Left lung (tissue), 4 donors: ENCODE measurements at regions not wholly inside any gene's neighbourhood (a gene's known extent, or its start where the extent isn't known, plus 50 kb on each side); places are given as distances from the start of the nearest gene placed in this dataset.

Experiments
- ATAC-seq: fragments of 200-7000 bp; cut with Tn5 transposase; one replicate; pipeline ENCODE4 v1.9.1; 2020; ENCODE audit warnings: moderate library complexity
- DNase-seq, 4 donors: peaks; one replicate each; pipeline ENCODE4 v3.0.0-alpha.2; 2013 to 2020
- H3K27ac ChIP-seq, 2 donors: fragments of 200-600 bp; sonication (generic) in 1 of 2; one replicate each; pipeline versions ENCODE4 v1.5.0 to v1.8.0; 2020 to 2021
- H3K27me3 ChIP-seq, 2 donors: fragments of 200-600 bp; sonication (generic) in 1 of 2; one replicate each; pipeline versions ENCODE4 v1.5.0 to v1.8.0; 2020 to 2021
- H3K36me3 ChIP-seq, 2 donors: fragments of 200-600 bp; sonication (generic) in 1 of 2; one replicate each; pipeline versions ENCODE4 v1.5.0 to v1.8.0; 2020 to 2021
- H3K4me1 ChIP-seq, 2 donors: fragments of 200-600 bp; one replicate each; pipeline ENCODE4 v1.8.0; 2021
- H3K4me3 ChIP-seq, 2 donors: fragments of 200-600 bp; sonication (generic) in 1 of 2; one replicate each; pipeline versions ENCODE4 v1.5.0 to v1.8.0; 2020 to 2021; ENCODE audit warnings: mild to moderate bottlenecking in 1 of 2
- H3K9me3 ChIP-seq, 2 donors: fragments of 200-600 bp; sonication (generic) in 1 of 2; one replicate each; pipeline versions ENCODE4 v1.5.0 to v1.8.0; 2020 to 2021
- CTCF ChIP-seq, 2 donors: fragments of 200-600 bp; sonication (generic) in 1 of 2; IDR thresholded peaks; one replicate each; pipeline versions ENCODE4 v1.5.0 to v1.8.0; 2021; ENCODE audit warnings: antibody characterized with exemption in 2 of 2
- intact Hi-C, 2 donors: fragments of 100-400 bp; cut with DNase I; formaldehyde crosslinking; loops; one replicate each; pipeline versions ENCODE4 v1.11.2 to v1.14.2; 2022
- donor health status: DM: no; HTN: yes; CAD: no.
- donor health status: DM: no; HTN: no; CAD: no.

GRCh38 chr5:88380332-88380731 lies 111.7 kb upstream of the TMEM161B start:
- no peak overlapping the region for H3K27ac ChIP-seq
- ATAC-seq (no peak), DNase-seq (no peak)
- no peaks in the 10 kb centered on the region for H3K27me3 ChIP-seq
- H3K9me3 ChIP-seq = peaks cover 0 to 2% of the 10 kb centered on the region in 2 donors
- H3K36me3 ChIP-seq = no peaks in the 10 kb centered on the region
- H3K4me3 ChIP-seq = no peak overlapping the region
- no peak for TF ChIP-seq CTCF (IDR thresholded peaks at IDR 0.05)
- no peaks in the 10 kb centered on the region for H3K4me1 ChIP-seq
- intact Hi-C loops = no loop called here

- H3K27ac ChIP-seq = no peak overlapping the region
- no peak for DNase-seq
- H3K27me3 ChIP-seq = no peaks in the 10 kb centered on the region
- H3K4me1 ChIP-seq = no peaks in the 10 kb centered on the region
- ATAC-seq = no peak
- TF ChIP-seq CTCF (IDR thresholded peaks at IDR 0.05) = no peak
- H3K9me3 ChIP-seq = peaks cover 0 to 6% of the 10 kb centered on the region in 2 donors
- no peaks in the 10 kb centered on the region for H3K36me3 ChIP-seq
- intact Hi-C loops = no loop called here
- H3K4me3 ChIP-seq = no peak overlapping the region
These were observed 109.3 kb upstream of the TMEM161B start for GRCh38 chr5:88377705-88378656.

GRCh38 chr5:88377240-88377639 lies 108.6 kb upstream of the TMEM161B start:
- no peaks in the 10 kb centered on the region for H3K4me1 ChIP-seq
- H3K9me3 ChIP-seq = peaks cover 0 to 6% of the 10 kb centered on the region in 2 donors
- TF ChIP-seq CTCF (IDR thresholded peaks at IDR 0.05) = no peak
- H3K36me3 ChIP-seq = no peaks in the 10 kb centered on the region
- no peaks in the 10 kb centered on the region for H3K27me3 ChIP-seq
- intact Hi-C loops = no loop called here
- no peak overlapping the region for H3K4me3 ChIP-seq
- ATAC-seq = no peak
- no peak overlapping the region for H3K27ac ChIP-seq
- DNase-seq = no peak

GRCh38 chr5:88376728-88377127 lies 108.1 kb upstream of the TMEM161B start:
- no peaks in the 10 kb centered on the region for H3K36me3 ChIP-seq
- TF ChIP-seq CTCF (IDR thresholded peaks at IDR 0.05) = no peak
- ATAC-seq (no peak), DNase-seq (peak in 1 of 4 donors; percentile 40)
- no peak overlapping the region for H3K4me3 ChIP-seq
- H3K27ac ChIP-seq = no peak overlapping the region
- no peaks in the 10 kb centered on the region for H3K27me3 ChIP-seq
- intact Hi-C loops = no loop called here
- peaks cover 0 to 6% of the 10 kb centered on the region in 2 donors for H3K9me3 ChIP-seq
- no peaks in the 10 kb centered on the region for H3K4me1 ChIP-seq

- Histone ChIP-seq H3K27ac (no peak overlapping the region), H3K36me3 (no peaks in the 10 kb centered on the region), H3K27me3 (no peaks in the 10 kb centered on the region), H3K4me3 (no peak overlapping the region), H3K4me1 (no peaks in the 10 kb centered on the region), H3K9me3 (peaks cover 0 to 6% of the 10 kb centered on the region in 2 donors)
- no peak for TF ChIP-seq CTCF (IDR thresholded peaks at IDR 0.05)
- ATAC-seq (no peak), DNase-seq (no peak)
- intact Hi-C loops = no loop called here
These were observed 105.7 kb upstream of the TMEM161B start for GRCh38 chr5:88374391-88374790.
